HUDEP-2 (cell line): ENCODE measurements at regions not wholly inside any gene's neighbourhood (a gene's known extent, or its start where the extent isn't known, plus 50 kb on each side); places are given as distances from the start of the nearest gene placed in this dataset.
"Not testable (repeated sequence)": the region's sequence is repeated elsewhere in the genome, so short reads cannot be mapped to it uniquely, and the experiment has no call there.

Experiments
- DNase-seq, 76 experiments: peaks; one replicate each; lab custom pipeline; 2025; ENCODE audit not compliant: unreplicated experiment in 76 of 76; lab: John Stamatoyannopoulos, UW

DNA sequence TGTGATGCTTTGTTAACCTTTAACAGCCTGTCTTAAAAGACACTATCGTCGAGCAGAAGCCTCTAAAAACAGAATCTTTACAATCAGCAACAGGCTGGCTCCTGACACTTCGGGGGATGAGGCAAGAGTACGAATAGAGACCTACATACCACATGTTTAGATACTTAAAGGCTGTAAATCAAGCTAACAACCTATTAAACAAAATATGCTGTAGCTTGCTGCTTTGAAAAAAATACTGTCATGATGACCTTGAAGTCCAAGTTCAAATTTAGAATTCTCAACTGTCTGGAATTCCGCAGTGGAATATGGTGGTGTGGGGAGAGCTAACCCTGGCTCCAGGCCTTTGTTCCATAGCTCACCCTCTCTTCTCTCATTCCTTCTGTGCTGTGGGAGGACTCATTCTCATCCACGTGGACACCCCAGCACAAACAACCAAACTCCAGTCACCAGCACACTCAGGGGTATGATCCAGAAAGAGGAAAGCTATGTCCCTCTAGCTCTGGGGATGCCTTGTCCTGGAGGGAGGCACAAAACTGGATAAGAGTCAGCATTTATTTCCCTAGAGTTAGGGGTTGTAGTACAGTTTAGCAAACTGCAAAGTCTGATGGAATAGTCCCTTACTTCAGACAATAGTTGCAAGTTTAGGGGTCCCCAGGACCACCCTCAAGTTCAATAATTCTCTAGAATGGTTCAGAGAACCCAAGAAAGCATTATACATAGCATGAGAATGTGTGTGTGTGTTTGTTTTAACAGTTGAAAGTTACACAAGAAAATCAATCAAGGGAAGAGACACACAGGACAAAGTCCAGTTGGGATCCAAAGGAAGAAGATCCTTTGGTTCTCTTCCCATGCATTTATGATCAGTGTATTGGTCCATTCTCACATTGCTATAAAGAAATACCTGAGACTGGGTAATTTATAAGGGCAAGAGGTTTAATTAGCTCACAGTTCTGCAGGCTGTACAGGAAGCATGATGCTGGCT, 196.1 kb upstream of the SVIL start:
- DNase-seq: no peak

DNA sequence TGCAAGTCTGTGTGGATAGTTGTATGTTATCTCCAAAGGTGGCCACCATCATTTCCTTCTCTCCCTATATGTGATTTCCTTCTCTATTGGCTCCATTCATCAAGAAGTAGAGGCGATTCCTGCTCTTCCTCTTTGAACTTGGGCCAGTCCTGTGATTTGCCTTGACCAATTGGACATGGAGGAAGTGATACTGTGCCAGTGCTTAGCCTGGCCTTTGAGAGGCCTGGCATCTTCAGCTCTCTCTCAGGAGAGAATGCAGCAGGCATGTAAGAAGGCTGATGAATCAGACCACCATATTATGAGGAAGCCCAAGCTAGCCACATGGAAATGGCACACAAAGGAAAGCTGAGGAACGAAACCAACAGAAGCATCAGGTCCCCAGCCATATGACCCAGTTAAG, 195.0 kb upstream of the SVIL start:
- DNase-seq: no peak

DNA sequence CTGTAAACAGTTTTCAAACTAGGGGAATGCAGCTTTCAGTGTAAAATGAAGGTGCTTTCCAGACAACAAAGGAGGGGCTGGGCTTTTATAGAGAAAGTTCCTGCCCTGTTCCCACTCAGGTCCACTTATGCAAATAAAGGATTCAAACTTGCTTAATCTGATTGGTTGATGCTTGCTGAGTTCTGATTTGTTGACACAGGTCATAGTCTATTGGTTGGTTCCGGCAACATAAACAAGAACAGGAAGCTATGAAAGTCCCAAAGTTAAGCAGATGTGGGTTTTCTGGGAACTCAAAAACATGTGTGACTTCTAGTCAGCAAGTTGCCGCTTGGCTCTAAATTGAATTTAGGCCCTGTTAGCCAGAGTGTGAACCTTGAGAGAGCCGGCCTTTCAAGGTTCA, 194.2 kb upstream of the SVIL start:
- no peak for DNase-seq

DNA sequence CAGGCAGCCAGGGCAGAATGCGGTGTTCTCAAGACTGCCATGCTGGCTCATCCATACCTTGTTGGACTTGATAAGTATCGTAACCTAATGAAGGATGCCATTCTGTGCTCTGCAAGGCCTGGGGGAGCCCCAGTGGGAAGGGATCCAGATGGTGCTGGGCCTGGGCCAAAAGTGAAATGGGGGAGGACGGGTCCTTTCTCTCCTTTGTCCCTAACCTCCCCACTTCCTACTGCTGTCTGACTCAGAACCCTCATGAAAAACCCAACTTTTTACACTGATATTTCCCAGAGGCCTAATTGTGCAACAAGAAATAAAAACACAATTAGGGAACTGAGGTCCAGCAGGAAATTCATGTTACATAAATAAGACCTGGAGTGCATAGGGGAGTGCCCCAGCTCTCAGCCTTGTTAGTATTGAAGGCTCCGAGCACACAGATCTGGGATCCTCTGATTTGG, 193.7 kb upstream of the SVIL start:
- DNase-seq: no peak

DNA sequence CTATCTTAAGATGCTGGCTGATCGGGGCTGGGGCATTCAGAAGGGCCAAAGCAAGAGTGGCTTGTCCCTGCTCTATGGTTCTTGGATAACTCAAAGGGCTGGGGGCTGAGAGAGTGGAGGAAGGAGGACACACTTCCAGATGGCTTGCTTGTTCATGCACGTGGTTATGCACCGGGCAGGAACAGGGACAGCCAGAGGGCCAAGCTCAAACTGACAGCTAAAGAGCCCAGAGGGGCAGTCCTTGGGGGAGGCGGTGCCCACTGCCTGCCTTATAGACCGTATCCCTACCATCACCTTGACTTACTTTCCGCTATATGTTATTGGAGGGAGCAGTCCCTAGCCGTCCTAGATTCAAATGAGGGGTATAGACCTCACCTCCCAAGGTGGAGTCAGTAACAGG, 192.7 kb upstream of the SVIL start:
- DNase-seq: no peak

DNA sequence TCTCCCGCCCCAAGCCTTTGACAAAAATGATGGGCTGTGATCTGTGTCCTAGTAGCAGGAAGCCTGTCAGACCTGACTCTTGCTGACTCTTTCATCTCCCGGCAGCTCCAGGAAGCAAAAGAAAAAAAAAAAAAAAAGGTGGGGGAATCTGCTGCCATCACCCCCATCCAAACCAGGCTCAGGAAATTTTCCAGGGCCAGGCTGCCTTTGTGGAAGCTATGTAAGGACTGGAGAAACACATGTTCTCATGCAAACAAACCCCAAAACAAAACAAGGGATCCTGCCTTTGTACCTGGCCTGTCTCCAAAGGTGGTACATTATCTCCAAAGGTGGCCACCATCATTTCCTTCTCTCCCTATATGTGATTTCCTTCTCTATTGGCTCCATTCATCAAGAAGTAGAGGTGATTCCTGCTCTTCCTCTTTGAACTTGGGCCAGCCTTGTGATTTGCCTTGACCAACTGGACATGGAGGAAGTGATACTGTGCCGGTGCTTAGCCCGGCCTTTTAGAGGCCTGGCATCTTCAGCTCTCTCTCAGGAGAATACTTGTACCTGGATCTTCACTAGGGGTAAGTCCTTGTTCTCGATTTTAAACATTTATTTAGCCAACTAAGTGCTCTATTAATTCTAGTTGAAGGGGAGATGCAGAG, 192.2 kb upstream of the SVIL start:
- no peak for DNase-seq

DNA sequence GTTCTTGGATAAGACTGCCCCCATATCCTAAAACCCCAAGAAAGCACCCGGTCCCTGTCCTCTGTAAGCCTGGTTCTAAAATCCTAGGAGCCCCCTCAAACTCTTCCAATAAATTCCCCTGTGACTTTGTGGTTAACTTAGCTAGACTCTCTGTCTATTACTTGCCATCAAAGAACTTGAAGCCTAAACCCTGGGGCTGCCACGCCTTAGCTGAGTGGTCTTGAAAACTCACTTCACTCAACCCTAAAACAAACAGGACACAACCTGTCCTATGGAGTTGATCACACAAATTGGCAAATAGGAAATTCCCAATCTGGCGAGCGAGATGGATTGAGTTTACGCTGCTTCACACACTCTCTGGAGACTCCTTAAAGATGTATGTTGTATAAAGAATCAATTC, 191.4 kb upstream of the SVIL start:
- no peak for DNase-seq

DNA sequence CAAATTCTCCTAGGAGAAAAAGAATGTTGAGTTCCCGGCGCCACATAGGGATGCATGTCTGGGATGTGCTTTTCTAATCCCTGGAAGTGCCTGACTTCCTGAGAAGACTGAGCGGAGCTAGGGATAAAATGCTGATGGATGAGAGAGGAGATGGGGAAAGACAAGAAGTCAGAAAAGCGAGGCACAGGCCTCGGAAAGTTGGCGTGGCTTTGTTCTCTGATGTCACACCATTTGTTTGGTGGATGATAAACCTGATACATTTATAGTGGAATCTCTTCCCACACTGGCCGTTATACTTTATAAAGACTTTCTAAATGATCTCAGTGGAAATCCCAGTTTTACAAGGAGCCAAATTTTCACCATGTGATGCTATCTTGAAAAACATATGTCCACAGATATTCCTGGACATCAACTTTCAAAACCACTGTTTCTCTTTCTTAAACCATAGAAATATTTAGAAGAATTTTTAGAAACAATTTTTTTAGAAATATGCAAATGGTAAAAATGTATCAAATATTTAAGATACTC, 188.8 kb upstream of the SVIL start:
- DNase-seq: no peak

DNA sequence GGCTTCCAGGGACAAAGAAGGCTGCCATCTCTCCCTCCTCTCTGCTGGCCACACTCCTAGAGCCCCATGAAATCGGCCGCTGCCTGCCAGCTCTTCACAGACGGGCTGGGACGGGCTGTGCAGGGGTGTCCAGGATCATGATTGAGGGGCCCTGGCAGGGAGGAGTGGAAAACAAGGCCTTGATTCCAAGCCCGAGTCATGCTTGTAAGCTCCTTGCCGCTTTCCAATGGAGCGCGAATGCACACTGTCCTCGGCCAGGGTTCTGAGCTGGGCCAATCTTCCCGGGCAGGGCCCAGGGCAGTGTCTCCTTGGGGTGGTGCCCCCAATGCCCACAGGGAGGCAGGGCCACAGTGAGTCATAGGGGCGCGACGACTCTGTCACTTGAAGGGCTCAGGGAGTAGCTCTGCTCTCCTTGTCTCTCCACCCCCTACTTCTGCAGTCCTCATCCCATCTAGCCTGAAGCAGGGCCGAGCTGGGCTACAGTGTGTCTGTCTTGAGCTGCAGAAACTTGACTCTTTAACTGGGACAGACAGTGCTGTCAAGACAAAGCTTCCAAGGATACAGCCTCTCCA, 186.2 kb upstream of the SVIL start:
- no peak for DNase-seq

DNA sequence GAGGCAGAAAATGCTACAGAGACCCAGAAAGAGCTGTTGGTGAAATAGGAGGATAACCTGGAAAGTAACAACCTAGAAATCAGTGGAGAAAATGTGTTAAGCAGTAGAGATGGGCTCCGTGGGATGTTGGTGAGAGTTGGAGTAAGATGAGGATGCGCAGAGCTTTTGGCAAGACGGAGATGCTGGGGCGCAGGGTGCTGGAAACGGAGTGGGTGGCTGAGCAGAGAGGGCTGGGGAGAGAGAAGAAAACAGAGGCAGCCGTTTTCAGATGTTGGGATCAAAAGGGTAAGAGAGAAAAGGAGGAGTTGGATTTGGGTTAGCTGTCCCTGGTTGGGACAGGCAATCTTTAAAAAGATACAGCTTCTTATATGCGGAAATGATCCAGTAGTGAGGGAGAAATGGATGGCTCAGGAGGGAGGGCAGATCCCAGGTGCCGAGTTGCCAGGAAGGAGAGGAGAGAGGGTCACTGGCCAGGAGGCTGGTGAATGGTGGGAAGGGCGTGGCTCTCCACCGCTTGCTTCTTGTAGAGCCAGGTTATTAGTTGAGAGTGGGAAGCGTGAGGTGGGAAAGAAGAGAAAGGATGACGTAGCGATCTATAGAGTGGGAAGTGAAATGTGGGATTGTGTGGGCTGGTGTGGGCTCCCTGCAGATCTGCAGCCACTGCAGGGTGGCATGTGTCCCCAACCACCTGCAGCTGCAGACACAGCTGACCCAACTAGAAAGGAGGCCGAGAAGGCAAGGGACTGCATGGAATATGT, 182.2 kb upstream of the SVIL start:
- DNase-seq: no peak

DNA sequence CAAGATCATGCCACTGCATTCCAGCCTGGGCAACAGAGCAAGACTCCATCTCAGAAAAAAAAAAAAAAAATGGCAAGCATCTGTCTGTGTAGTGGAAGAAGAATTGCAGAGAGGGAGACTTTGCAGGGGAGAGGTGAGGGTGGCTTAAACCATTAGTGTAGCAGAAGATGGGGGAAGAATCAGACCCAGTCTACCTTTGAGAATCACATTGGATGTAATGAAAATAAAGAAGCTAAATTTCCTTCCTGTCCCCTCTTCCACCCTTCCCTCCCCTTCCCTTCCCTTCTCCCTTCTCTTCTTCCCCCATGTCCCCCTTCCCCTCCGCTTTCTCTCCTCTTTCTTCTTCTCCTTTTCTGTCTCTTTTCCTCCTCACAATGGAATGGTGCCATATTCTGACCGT, 180.8 kb upstream of the SVIL start:
- DNase-seq: no peak

DNA sequence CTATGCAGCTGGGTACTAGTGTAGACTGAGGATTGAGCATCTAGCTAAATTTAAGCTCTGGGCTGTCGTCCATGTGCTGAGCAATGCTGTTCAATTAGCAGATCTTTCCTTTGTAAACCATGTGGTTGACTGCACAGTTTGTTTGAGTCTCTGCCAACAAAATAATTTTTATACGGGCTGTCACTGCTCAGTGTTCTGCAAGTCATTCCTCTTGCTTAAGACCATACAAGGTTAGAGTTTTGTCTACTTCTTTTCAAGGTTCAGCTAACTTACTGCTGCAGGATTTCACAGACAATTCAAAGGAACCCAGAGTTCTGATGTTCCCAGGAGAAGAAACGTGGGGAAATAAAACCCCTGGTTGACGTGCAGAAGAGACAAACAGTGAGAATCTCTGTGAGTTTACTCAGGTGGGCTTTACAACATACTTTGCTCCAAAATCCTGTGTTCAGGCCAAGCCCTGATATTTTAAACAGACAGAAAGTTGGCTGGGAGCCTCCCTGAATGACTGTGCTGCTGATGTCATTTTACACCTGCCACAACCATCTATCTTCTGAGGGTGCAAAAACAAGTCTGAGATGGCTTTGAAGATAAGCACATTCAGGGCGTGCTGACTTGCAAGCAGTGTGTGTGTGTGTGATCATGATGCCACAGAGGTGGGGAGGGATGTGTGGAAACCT, 177.1 kb upstream of the SVIL start:
- DNase-seq: no peak

DNA sequence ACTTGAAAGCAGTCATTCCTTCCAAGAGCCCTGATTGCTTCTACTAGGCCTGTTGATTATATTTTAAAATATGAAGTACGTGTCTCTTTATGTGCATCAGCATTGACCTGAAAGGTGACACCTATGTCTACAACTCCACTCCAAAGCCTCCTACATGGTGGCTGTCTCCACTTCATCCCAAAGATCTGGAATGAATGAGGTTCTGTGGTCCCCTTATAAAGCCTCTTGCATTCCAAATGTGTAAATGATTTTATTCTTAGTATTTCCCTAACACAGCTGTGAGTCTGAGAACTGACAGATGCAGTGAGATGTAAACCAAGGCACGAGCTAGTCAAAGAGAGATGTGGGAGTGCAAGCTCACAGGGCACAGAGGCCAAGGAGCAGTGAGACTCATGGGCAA, 176.0 kb upstream of the SVIL start:
- DNase-seq: no peak

DNA sequence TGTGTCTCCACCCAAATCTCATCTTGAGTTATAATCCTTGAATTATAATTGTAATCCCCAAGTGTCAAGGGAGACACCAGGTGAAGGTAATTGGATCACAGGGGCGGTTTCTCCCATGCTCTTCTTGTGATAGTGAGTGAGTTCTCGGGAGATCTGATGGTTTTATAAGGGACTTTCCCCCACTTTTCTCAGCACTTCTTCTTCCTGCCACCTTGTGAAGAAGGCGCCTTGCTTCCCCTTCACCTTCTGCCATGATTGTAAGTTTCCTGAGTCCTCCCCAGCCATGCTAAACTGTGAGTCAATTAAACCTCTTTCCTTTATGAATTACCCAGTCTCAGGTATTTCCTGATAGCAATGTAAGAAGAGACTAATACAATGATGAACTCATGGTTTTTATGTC, 175.5 kb upstream of the SVIL start:
- not testable (repeated sequence) for DNase-seq

DNA sequence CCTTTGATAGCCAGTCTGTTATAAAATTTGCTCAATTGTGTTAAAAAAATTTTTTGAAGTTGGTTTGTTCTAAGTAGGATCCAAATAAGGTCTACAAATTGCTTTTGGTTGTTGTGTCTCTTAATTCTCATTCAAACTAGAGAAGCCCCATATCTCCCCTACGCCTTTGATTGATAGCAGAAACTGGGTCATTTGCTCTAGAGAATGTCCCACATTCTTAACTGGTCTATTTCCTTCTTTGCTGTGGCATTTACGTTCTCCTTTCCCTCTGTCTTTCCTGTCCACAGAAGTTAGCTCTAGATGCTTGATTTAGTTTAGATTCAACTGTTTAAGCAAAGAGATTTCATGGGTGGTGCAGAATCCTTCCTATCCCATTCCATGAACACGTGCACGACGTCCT, 174.6 kb upstream of the SVIL start:
- no peak for DNase-seq

DNA sequence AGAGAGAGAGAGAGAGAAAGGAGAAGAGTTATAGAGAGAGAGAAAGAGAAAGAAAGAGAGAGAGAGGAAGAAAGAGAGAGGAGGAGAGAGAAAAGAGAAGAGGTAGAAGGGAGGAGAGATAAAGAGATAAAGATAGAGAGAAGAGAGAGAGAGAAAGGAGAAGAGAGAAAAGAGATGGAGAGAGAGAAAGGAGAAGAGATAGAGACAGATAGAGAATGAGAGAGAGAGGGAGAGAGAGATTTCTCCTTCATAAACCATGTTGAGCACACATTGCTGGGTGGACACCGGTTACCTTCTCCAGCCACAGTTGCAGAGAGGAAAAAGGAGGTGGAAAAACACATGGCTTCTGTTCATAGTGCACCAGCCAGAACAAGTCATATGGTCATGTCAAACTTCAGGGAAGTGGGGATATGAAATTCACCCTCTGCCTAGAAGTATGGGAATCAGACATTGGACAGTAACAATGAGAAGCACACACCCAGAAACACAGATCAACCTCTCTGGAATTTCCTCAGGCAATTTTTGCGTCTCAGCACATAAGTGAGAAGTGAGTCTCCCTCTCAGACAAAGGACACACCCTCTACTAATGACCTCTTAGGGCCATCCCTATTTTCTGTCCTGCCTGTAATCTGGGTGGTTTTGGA, 172.5 kb upstream of the SVIL start:
- DNase-seq: no peak

DNA sequence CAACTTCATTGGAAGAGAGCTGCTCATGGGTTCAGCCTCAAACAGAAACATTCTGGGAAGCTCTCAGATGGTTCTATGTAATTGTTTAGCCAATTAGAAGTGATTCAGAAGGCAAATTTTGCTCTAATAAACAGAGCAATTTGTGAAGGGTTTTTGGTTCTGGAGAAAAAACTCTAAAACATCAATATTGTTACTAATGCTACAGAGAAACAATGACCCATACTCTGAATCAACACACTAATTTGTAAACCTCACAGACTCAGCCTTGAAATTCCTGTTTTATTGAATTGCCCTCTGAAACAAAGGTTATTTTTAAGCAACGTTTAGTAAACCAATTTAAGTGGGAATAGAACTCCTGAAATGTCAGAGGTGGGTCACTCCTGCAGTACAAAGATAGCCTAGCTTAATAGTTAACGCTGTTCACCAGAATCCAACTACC, 171.6 kb upstream of the SVIL start:
- no peak for DNase-seq

DNA sequence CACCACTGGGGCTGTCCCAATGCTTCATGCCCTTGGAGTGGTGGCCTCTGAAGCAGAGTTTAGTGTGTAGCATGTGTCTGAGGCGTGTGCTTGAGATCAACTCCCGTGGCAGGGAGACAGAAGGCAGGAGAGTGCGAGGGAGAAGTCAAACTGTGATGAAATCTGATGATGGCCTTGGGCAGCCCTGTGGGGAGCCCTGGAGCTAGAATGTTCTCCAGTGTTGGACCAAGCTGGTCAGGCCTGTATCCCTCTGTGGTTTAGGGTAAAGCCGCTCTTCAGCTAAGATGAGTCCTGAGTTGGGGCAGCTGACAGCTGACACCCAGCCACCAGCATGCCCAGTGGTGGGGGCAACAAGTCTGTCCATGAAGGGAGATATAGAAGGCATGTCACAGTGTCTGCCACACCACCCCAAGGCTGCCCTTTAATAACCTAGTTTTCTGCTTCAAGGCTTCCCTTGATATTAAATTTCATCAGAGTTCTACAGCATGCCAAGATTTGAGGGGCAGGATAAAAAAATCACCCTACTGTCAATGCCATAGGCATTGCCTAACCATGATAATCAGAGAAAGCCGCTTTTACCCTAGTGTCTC, 170.5 kb upstream of the SVIL start:
- no peak for DNase-seq
